Stimulated activated CD4-positive, alpha-beta T cell treated with anti-CD3 and anti-CD28 coated beads, Interleukin-12 subunit alpha, Interleukin-12 subunit beta, amount 100 ng/mL, for 4 hours (primary cell): ENCODE measurements at regions not wholly inside any gene's neighbourhood (a gene's known extent, or its start where the extent isn't known, plus 50 kb on each side); places are given as distances from the start of the nearest gene placed in this dataset.
"Not testable (repeated sequence)": the region's sequence is repeated elsewhere in the genome, so short reads cannot be mapped to it uniquely, and the experiment has no call there.

Experiments
- DNase-seq: peaks from one replicate; pipeline ENCODE4 v3.0.0-alpha.2; 2020

DNA sequence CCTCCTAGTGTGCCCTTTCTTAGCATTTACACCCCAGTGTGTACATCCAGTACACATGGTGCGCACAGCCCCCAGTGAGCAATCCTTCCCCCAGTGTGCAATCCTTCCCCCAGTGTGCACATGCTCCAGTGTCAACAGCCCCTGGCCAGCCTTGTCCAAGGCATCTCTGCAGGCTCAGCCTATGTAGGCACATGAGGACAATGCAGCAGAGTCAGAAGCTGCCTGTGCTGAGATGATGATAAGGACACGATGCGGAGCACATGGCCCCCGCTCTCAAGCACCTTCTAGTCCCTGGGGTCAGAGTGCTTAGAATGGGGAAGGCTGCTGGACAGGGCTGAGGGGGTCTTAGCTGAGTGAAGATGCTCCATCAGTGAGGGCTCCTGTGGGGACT is 69.8 kb downstream of the GADD45G start:
- no peak for DNase-seq

DNA sequence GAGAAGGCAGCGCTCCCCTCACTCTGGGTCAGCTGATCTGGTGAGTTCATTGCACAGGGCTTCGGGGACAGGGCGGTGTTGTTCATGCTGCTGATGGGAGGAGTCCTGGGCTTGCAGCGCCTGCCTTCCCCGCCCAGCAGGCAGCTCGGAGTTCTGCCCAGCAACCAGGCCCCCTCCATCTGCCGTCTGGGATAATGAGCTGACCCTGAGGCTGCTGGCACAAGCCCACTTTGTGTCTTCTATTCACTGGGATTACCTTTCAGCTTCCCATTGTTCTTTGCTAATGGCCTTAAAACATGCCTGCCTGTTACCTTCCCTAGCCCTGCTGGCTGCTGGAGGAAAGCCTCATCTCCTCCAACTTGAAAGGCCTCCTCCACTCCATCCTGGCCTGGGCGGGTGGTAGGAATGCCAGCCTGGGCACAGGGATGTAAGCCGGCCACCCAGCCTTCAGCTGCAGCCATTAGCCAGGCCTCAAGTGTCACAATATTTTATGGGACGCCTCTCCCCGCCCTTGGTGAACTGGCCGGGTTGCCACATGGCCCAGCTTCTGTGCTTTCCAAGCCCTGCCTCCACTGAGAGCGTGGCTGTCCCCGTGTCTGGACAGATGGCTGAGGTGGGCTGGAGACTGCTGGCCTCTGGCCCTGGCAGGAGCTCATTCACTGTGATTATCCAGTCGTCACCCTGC is 70.4 kb downstream of the GADD45G start:
- DNase-seq = no peak

DNA sequence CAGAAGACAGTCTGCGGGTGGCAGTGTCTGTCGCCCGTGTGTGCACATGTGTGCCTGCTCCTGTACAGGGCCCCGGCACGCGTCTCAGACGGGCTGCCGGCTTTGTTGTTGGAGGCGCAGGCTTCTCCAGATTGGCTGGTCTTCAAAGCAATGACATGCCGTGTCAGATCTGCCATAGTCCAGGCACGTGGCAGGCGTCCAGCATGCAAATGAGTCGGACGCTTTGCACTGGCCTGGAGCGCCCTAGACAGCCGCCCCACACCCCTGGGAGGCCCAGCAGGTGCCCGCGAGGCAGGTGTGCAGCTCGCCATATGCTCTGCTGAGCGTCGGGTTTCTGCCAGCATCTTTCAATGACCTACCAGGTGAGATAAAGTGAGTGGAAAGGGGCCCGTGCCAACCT is 71.5 kb downstream of the GADD45G start:
- no peak for DNase-seq

DNA sequence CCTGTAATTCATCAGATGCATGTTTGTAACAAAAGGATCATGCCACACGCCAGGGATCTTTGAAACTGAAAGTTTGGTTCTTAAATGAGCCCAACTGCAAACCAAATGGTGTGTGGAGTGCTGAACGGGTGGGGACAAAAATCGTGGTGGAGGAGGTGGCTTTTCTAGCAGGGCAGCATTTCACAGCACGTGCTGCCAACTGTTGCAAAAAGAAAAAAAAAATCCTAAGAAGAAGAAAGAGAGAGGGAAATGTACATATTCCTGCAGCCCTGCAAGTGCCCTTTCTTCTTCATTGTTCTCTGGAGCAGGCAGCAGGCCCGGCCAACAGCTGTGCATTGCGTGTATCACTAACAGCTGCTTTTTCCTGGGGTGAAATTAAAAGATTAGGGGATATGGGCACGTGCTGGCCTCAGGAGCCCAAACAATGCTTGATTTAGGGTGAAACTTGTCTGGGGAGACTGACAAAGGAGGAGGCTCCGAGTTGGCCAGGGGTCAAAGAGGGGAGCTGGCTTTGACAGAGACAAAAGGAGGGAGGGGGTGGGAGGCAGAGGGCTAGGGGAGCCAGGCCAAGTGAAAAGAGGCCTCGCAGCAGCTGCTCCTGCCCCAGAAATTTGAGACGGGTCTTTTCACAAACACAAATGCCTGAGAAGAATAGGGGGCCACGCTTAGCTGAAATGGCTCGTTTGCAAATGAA is 73.0 kb downstream of the GADD45G start:
- DNase-seq = no peak

DNA sequence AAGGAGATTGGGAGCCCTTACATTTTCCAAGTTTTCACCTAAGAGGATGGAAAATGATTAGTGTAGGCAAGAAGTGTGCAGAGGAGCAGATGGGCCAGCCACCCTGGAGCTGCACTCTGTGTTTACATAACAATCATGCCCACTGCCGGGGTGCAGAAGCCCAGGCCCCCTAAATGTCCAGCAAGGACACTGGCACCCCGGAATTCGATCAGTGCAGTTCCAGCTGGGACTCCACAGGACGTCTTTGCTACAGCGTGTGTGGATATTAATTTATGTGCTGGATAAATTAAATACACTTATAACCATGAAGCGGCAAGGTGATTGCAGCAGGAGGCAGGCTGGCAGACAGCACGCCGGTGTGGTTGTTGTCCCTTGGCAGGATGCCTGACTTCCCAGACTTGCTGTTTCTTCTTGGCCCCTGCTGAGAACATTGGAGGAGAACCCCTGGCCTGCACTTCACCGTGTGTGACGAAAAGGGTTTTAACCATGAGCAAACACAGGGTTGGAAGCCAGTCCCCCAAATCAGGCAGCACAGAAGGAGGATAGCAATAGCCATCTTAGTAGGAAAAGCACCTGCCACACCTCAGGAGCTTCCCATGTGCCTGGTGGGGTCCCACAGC is 73.7 kb downstream of the GADD45G start:
- DNase-seq = no peak

- no peak for DNase-seq
These were observed 74.2 kb downstream of the GADD45G start for GRCh38 chr9:89679016-89679415.

DNA sequence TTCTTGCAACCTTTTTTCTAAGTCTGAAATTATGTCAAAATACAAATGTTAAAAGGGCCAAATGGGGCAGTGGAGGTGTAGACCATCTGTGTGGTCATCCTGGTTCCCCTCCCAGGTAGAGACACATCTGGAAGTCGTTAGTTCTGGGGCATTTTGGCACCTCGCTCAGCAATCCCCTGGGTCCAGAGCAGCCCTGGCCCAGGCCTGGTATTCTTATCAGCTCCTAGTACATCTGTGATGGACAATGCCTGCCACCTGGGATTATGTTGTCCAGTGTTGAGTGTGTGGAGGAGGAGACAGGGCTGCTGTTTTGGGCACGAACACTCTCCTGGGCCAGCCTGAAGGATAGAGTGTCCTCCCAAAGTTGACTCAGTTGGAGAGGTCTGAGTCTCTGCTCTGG is 74.8 kb downstream of the GADD45G start:
- no peak for DNase-seq

GRCh38 chr9:89680547-89681467 is 76.0 kb downstream of the GADD45G start:
- no peak for DNase-seq

- DNase-seq = not testable (repeated sequence)
These were observed 76.7 kb downstream of the GADD45G start for GRCh38 chr9:89681468-89681859.

DNA sequence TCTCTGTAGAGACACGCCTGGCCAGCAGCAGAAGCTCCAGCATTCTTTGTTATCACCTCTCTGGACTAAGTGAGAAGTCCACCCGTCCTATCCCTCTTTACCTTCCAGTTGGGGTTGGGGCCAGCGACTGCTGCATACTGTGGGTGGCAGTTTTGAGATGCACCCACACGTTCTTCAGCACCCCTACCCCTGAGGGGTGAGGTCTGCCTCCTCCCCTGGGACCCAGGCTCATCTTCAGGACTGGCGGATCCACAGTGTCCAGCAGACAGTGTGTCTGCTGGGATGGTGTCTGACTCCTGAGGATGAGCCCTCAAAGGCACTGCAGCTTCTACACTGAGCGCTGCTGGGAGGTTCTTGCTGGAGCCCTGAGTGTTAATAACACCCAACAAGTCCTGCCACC is 78.8 kb downstream of the GADD45G start:
- DNase-seq = no peak

DNA sequence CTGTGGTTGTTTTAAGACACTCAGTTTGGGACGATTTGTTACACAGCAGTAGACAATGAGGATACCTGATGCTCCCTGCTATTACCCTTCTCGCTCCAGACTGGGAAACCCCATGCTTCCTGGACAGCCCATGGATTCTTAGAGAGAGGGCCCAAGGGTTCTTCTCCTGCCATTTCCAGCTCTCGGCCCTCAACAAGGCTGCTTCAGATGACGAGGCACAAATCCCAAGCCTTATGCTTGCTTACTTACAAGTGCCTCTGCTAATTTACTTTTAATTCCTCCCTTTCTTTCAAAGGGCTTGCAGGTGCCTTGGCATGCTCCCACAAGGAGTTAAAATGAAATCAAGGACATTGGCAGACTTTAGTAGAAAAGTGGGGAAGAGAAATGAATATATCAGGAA is 79.4 kb downstream of the GADD45G start:
- no peak for DNase-seq

- DNase-seq = no peak
These were observed 80.3 kb downstream of the GADD45G start for GRCh38 chr9:89684912-89685636.

- no peak for DNase-seq
These were observed 80.9 kb downstream of the GADD45G start for GRCh38 chr9:89685698-89686097.

GRCh38 chr9:89686126-89686525 is 81.3 kb downstream of the GADD45G start:
- DNase-seq = no peak

DNA sequence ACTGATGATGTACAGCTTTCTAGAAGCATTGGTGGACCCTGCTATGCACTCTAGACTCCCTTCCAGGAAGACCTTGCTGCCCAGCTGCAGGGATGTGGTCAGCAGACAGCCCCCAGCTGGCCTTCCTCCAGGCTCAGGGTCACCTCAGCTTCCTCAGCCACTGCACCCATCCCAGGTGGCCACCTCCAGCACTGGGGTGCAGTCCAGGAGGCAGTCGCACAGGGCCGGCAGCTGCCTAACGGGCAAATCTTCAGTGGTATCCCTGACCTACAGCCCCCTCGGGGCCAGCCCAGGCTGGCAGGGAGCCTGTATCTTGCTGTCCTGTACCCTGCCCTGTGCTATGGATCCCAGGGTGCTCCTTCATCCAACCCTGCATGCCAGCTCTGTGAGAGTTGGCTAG is 81.8 kb downstream of the GADD45G start:
- no peak for DNase-seq

DNA sequence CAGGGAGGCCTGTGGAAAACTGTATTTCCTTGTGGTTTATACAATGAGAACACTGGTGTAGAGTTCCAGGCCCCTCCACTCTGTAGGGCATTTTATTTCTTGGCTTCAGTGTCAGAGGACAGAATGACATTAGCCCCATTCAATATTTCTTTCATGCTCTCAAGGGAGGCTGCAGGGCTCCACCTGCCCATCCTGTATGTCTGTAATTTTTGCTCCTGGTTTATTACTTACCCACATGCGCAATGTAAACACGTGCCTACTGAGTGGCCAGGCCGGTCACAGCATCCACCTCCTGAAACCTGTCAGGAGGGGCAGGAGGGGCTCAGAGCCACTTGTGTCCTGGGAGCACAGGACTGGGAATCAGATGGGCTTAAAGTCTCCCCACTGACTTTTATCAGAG is 82.4 kb downstream of the GADD45G start:
- DNase-seq = no peak

GRCh38 chr9:89687848-89688247 is 83.0 kb downstream of the GADD45G start:
- DNase-seq = no peak

DNA sequence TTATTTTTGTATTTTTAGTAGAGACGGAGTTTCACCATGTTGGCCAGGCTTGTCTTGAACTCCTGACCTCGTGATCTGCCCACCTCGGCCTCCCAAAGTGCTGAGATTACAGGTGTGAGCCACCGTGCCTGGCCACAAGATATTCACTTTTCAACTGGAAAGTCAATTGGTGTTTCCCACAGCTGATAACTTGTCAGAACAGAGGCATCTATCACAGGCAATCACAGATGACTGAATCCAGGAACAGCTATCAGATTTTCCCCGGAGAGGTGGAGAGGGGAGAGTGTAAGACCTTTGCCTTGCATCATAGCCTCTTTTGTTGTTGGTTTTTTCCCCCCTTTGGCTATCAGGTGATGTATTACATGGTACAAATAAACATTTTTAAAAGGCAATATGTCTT is 84.5 kb downstream of the GADD45G start:
- not testable (repeated sequence) for DNase-seq

- DNase-seq = no peak
These were observed 85.6 kb downstream of the GADD45G start for GRCh38 chr9:89690334-89690912.

- DNase-seq = no peak
These were observed 90.7 kb downstream of the GADD45G start for GRCh38 chr9:89695441-89695891.

- DNase-seq = not testable (repeated sequence)
These were observed 91.2 kb downstream of the GADD45G start for GRCh38 chr9:89695979-89696378.

- no peak for DNase-seq
These were observed 92.0 kb downstream of the GADD45G start for GRCh38 chr9:89696780-89697179.
